Stomach (tissue), 6 donors: ENCODE measurements at regions not wholly inside any gene's neighbourhood (a gene's known extent, or its start where the extent isn't known, plus 50 kb on each side); places are given as distances from the start of the nearest gene placed in this dataset.

Source experiments
- DNase-seq, 2 donors: peaks; one replicate each; pipeline versions ENCODE4 v3.0.0 to v3.0.0-alpha.2; 2013 to 2019
- H3K27ac ChIP-seq, 5 donors: fragments of 200-600 bp in 4 of 5; sonication (generic) in 4 of 5; one replicate each; pipeline ENCODE4 v1.5.1; 2013 to 2019; ENCODE audit warnings: mild to moderate bottlenecking in 1 of 5, moderate library complexity in 1 of 5
- H3K27me3 ChIP-seq, 3 donors: fragments of 200-600 bp; sonication (generic); one replicate each; pipeline ENCODE4 v1.5.1; 2017 to 2019; ENCODE audit warnings: mixed run types in 1 of 3
- H3K36me3 ChIP-seq, 4 donors: fragments of 200-600 bp; sonication (generic); 1 replicate in 3 of 4; 2 replicates in 1 of 4; pipeline ENCODE4 v1.5.1; 2016 to 2019
- H3K4me1 ChIP-seq, 4 donors: fragments of 200-600 bp; sonication (generic); one replicate each; pipeline ENCODE4 v1.5.1; 2016 to 2019
- H3K4me3 ChIP-seq, 4 donors: fragments of 200-600 bp; sonication (generic) in 3 of 4; one replicate each; pipeline ENCODE4 v1.5.1; 2016 to 2019; ENCODE audit warnings: mild to moderate bottlenecking in 1 of 4
- H3K9me3 ChIP-seq, 4 donors: fragments of 200-600 bp; sonication (generic); one replicate each; pipeline ENCODE4 v1.5.1; 2016 to 2019
- EP300 ChIP-seq: sonication (generic); formaldehyde crosslinking; IDR thresholded peaks from one replicate; pipeline ENCODE4 v1.6.1; 2017; ENCODE audit warnings: antibody characterized with exemption
- POLR2A ChIP-seq, 4 donors: fragments of 450-650 bp; IDR thresholded peaks; one replicate each; pipeline ENCODE4 v1.6.1; 2016; ENCODE audit warnings: antibody characterized with exemption in 4 of 4, control low read depth in 2 of 4, mild to moderate bottlenecking in 1 of 4, moderate library complexity in 1 of 4
- POLR2AphosphoS5 ChIP-seq, 3 donors: sonication (generic); formaldehyde crosslinking; IDR thresholded peaks; one replicate each; pipeline ENCODE4 v1.6.1; 2016; ENCODE audit warnings: antibody characterized with exemption in 3 of 3
- intact Hi-C: fragments of 100-400 bp; cut with DNase I; formaldehyde crosslinking; loops from one replicate; pipeline ENCODE4 v1.15.1; 2023; ENCODE audit warnings: low total_unique reads
- small RNA-seq, 4 donors: library from RNA; depleted of rRNA; stranded (forward); fragments of <200 nt; gene quantifications; one replicate each; pipeline ENCODE3, GENCODE V24; 2016
- TF ChIP-seq, protein P1 (sequence below), 7 experiments: fragments of 450-650 bp in 4 of 7; fragments of 200-600 bp in 3 of 7; sonication (generic) in 3 of 7; IDR thresholded peaks; one replicate each; pipeline ENCODE4 v1.5.1; 2016 to 2019; ENCODE audit warnings: antibody characterized with exemption in 7 of 7, control low read depth in 2 of 7, mild to moderate bottlenecking in 1 of 7
- donor health status: Bipolar disorder and iron deficiency.

- H3K27ac ChIP-seq, result no peak overlapping the region
- no peaks in the 10 kb centered on the region for H3K27me3 ChIP-seq
- no peak for DNase-seq
- TF ChIP-seq POLR2A (IDR thresholded peaks at IDR 0.05), result no peak
- no peak for TF ChIP-seq EP300
- TF ChIP-seq POLR2AphosphoS5 (IDR thresholded peaks at IDR 0.05), result no peak
- TF ChIP-seq, protein P1, sequence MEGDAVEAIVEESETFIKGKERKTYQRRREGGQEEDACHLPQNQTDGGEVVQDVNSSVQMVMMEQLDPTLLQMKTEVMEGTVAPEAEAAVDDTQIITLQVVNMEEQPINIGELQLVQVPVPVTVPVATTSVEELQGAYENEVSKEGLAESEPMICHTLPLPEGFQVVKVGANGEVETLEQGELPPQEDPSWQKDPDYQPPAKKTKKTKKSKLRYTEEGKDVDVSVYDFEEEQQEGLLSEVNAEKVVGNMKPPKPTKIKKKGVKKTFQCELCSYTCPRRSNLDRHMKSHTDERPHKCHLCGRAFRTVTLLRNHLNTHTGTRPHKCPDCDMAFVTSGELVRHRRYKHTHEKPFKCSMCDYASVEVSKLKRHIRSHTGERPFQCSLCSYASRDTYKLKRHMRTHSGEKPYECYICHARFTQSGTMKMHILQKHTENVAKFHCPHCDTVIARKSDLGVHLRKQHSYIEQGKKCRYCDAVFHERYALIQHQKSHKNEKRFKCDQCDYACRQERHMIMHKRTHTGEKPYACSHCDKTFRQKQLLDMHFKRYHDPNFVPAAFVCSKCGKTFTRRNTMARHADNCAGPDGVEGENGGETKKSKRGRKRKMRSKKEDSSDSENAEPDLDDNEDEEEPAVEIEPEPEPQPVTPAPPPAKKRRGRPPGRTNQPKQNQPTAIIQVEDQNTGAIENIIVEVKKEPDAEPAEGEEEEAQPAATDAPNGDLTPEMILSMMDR (IDR thresholded peaks at IDR 0.05), result no peak
- H3K9me3 ChIP-seq, result peaks cover 0 to 23% (median 4%) of the 10 kb centered on the region in 4 donors
- no peaks in the 10 kb centered on the region for H3K36me3 ChIP-seq
- H3K4me1 ChIP-seq, result no peaks in the 10 kb centered on the region
- H3K4me3 ChIP-seq, result no peak overlapping the region
- intact Hi-C loops, result no loop called here
Measured at GRCh38 chr3:181040030-181040429, 50.5 kb upstream of the DNAJC19 start.

Small RNA genes in the stretch of these regions (small RNA-seq; reads per million reads assigned to genes)
- 0 reads per million in 4 donors for gene AC083904.1
- gene RNU6-4P, result 0 reads per million in 4 donors
